ENCODE measurements at regions not wholly inside any gene's neighbourhood (a gene's known extent, or its start where the extent isn't known, plus 50 kb on each side); places are given as distances from the start of the nearest gene placed in this dataset.

DNA sequence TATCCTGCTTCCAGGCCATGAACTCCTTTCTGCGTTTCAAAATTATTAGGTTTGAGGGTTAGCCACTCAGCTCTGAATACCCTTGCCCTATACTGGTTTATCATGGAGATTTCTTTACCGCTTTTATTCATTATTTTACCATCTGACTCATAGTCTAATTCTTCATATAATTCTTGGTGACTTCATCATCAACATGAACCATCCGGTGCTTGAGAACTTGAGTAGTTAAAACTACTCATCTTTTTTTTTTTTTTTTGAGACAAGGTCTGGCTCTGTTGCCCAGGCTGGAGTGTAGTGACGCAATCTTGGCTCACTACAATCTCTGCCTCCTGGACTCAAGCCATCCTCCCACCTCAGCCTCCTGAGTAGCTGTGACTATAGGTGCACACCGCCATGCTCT is 94.2 kb upstream of the LHCGR start:
- TF ChIP-seq, protein P1, sequence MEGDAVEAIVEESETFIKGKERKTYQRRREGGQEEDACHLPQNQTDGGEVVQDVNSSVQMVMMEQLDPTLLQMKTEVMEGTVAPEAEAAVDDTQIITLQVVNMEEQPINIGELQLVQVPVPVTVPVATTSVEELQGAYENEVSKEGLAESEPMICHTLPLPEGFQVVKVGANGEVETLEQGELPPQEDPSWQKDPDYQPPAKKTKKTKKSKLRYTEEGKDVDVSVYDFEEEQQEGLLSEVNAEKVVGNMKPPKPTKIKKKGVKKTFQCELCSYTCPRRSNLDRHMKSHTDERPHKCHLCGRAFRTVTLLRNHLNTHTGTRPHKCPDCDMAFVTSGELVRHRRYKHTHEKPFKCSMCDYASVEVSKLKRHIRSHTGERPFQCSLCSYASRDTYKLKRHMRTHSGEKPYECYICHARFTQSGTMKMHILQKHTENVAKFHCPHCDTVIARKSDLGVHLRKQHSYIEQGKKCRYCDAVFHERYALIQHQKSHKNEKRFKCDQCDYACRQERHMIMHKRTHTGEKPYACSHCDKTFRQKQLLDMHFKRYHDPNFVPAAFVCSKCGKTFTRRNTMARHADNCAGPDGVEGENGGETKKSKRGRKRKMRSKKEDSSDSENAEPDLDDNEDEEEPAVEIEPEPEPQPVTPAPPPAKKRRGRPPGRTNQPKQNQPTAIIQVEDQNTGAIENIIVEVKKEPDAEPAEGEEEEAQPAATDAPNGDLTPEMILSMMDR (IDR thresholded peaks at IDR 0.05): no peak
- TF ChIP-seq EZH2phosphoT487 (IDR thresholded peaks at IDR 0.05) (no peak), EZH2 (IDR thresholded peaks at IDR 0.05) (no peak)

All from neural progenitor cell (in vitro differentiated cells).